CD1c-positive myeloid dendritic cell (primary cell): ENCODE measurements at regions not wholly inside any gene's neighbourhood (a gene's known extent, or its start where the extent isn't known, plus 50 kb on each side); places are given as distances from the start of the nearest gene placed in this dataset.
A peak's percentile ranks its signal among the peaks of the same experiment; 100 is the strongest.

Source experiments
- DNase-seq: peaks from one replicate; pipeline ENCODE4 v3.0.0-alpha.2; 2016; ENCODE audit errors: extremely low spot score

GRCh38 chr14:97854918-97855317 lies 1057.7 kb downstream of the VRK1 start:
- DNase-seq = no peak

- no peak for DNase-seq
These were observed 1069.0 kb downstream of the VRK1 start for GRCh38 chr14:97866195-97866594.

GRCh38 chr14:97866664-97867063 lies 1069.5 kb downstream of the VRK1 start:
- DNase-seq = no peak

- no peak for DNase-seq
These were observed 1076.1 kb downstream of the VRK1 start for GRCh38 chr14:97873291-97873690.

GRCh38 chr14:97874394-97874793 lies 1077.2 kb downstream of the VRK1 start:
- DNase-seq = no peak

GRCh38 chr14:97878206-97878605 lies 1081.0 kb downstream of the VRK1 start:
- DNase-seq = no peak

GRCh38 chr14:97878727-97879126 lies 1081.5 kb downstream of the VRK1 start:
- DNase-seq = peak; percentile 28

- no peak for DNase-seq
These were observed 1090.5 kb downstream of the VRK1 start for GRCh38 chr14:97887690-97888089.

GRCh38 chr14:97888331-97888730 lies 1091.1 kb downstream of the VRK1 start:
- no peak for DNase-seq

GRCh38 chr14:97891515-97891914 lies 1094.3 kb downstream of the VRK1 start:
- DNase-seq = no peak

GRCh38 chr14:97894552-97894951 lies 1097.4 kb downstream of the VRK1 start:
- DNase-seq = no peak

GRCh38 chr14:97900196-97900854 lies 1103.1 kb downstream of the VRK1 start:
- no peak for DNase-seq

- DNase-seq = no peak
These were observed 1105.4 kb downstream of the VRK1 start for GRCh38 chr14:97902630-97903029.

GRCh38 chr14:97903821-97904220 lies 1106.6 kb downstream of the VRK1 start:
- no peak for DNase-seq

GRCh38 chr14:97912217-97912616 lies 1115.0 kb downstream of the VRK1 start:
- no peak for DNase-seq

- no peak for DNase-seq
These were observed 1118.9 kb downstream of the VRK1 start for GRCh38 chr14:97916100-97916499.

GRCh38 chr14:97916669-97917568 lies 1119.7 kb downstream of the VRK1 start:
- no peak for DNase-seq

- no peak for DNase-seq
These were observed 1123.0 kb downstream of the VRK1 start for GRCh38 chr14:97920201-97920600.

- DNase-seq = no peak
These were observed 1124.1 kb downstream of the VRK1 start for GRCh38 chr14:97921296-97921695.

GRCh38 chr14:97924922-97925613 lies 1127.9 kb downstream of the VRK1 start:
- DNase-seq = no peak

- DNase-seq = no peak
These were observed 1133.0 kb downstream of the VRK1 start for GRCh38 chr14:97930166-97930565.

- DNase-seq = no peak
These were observed 1134.1 kb downstream of the VRK1 start for GRCh38 chr14:97931273-97931672.

- no peak for DNase-seq
These were observed 1145.7 kb downstream of the VRK1 start for GRCh38 chr14:97942921-97943320.
